Loucy (cell line): ENCODE measurements at regions not wholly inside any gene's neighbourhood (a gene's known extent, or its start where the extent isn't known, plus 50 kb on each side); places are given as distances from the start of the nearest gene placed in this dataset.

ENCODE experiments used
- EZH2phosphoT487 ChIP-seq: fragments of 200-600 bp; IDR thresholded peaks from 2 replicates; pipeline ENCODE4 v1.6.1; 2018; ENCODE audit warnings: antibody characterized with exemption, mild to moderate bottlenecking, moderate library complexity, borderline replicate concordance
- TF ChIP-seq, protein P1 (sequence below): fragments of 200-600 bp; sonication (generic); conservative IDR thresholded peaks from 2 replicates; pipeline ENCODE4 v1.5.1; 2014; ENCODE audit warnings: mild to moderate bottlenecking, antibody characterized with exemption, low read length

DNA sequence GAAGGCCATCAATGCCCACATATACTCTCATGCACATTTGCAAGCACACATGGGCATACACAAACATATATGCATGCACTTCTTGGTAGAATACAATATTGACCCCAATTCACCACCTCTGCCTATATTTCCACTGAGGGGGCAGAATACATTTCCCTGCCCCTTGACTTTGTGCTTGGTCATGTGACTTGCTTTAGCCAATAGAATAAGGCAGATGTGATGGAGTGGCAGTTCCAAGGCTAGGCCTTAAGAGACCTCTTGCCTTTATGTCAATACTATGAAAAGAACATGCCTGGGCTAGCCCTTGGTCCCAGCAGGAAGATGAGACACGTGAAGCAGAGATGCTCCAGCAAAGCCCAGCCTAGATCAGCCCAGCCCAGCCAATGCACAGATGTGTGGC, 66.0 kb upstream of the GRIK3 start:
- TF ChIP-seq, protein P1, sequence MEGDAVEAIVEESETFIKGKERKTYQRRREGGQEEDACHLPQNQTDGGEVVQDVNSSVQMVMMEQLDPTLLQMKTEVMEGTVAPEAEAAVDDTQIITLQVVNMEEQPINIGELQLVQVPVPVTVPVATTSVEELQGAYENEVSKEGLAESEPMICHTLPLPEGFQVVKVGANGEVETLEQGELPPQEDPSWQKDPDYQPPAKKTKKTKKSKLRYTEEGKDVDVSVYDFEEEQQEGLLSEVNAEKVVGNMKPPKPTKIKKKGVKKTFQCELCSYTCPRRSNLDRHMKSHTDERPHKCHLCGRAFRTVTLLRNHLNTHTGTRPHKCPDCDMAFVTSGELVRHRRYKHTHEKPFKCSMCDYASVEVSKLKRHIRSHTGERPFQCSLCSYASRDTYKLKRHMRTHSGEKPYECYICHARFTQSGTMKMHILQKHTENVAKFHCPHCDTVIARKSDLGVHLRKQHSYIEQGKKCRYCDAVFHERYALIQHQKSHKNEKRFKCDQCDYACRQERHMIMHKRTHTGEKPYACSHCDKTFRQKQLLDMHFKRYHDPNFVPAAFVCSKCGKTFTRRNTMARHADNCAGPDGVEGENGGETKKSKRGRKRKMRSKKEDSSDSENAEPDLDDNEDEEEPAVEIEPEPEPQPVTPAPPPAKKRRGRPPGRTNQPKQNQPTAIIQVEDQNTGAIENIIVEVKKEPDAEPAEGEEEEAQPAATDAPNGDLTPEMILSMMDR = no peak
- no peak for TF ChIP-seq EZH2phosphoT487
